K562 (cell line): ENCODE measurements at regions not wholly inside any gene's neighbourhood (a gene's known extent, or its start where the extent isn't known, plus 50 kb on each side); places are given as distances from the start of the nearest gene placed in this dataset.

Source experiments
- PTTG1 ChIP-seq: fragments of 450-650 bp; IDR thresholded peaks from 2 replicates; pipeline ENCODE4 v1.6.1; 2016; ENCODE audit warnings: low read depth, mild to moderate bottlenecking, missing genetic modification characterization, missing compliant biosample characterization
- TF ChIP-seq, protein P1 (sequence below): fragments of 250-450 bp; sonication (Bioruptor Pico); IDR thresholded peaks from 2 replicates; pipeline ENCODE4 v1.5.0; 2020; ENCODE audit warnings: mild to moderate bottlenecking
- TF ChIP-seq, protein P2 (sequence below): fragments of 450-650 bp; formaldehyde crosslinking; IDR thresholded peaks from 2 replicates; pipeline ENCODE4 v1.4.0; 2020; ENCODE audit warnings: mild to moderate bottlenecking

DNA sequence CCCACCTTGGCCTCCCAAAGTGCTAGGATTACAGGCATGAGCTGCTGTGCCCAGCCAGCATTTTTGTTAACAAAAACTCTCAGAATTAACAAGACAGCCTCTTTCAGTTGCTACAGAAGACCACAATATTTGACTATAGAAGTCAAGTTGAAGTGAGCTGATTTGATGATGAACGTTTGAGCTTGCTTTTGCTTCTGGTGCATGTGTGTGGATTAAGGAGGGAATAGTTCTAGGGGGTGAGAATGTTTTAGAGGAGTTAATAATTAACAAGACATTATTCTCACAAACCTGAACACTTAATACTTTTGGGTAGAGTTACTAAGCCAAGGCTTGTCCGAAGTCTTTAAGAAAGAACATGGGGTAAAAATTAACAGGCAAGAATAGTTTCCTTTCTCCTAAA lies 191.6 kb downstream of the TENT4A start:
- no peak for TF ChIP-seq PTTG1 (tag)
- TF ChIP-seq, protein P1, sequence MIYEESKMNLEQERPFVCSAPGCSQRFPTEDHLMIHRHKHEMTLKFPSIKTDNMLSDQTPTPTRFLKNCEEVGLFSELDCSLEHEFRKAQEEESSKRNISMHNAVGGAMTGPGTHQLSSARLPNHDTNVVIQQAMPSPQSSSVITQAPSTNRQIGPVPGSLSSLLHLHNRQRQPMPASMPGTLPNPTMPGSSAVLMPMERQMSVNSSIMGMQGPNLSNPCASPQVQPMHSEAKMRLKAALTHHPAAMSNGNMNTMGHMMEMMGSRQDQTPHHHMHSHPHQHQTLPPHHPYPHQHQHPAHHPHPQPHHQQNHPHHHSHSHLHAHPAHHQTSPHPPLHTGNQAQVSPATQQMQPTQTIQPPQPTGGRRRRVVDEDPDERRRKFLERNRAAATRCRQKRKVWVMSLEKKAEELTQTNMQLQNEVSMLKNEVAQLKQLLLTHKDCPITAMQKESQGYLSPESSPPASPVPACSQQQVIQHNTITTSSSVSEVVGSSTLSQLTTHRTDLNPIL (CRISPR knock-in tag) = no peak
- TF ChIP-seq, protein P2, sequence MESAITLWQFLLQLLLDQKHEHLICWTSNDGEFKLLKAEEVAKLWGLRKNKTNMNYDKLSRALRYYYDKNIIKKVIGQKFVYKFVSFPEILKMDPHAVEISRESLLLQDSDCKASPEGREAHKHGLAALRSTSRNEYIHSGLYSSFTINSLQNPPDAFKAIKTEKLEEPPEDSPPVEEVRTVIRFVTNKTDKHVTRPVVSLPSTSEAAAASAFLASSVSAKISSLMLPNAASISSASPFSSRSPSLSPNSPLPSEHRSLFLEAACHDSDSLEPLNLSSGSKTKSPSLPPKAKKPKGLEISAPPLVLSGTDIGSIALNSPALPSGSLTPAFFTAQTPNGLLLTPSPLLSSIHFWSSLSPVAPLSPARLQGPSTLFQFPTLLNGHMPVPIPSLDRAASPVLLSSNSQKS (CRISPR knock-in tag) = no peak
